CD14-positive monocyte (primary cell): ENCODE measurements at regions not wholly inside any gene's neighbourhood (a gene's known extent, or its start where the extent isn't known, plus 50 kb on each side); places are given as distances from the start of the nearest gene placed in this dataset.

Experiments used
- DNase-seq, 3 donors: peaks; one replicate each; pipeline ENCODE4 v3.0.0-alpha.2; 2011 to 2022
- H2AFZ ChIP-seq: 2 replicates; pipeline ENCODE4 v1.6.0; 2012; ENCODE audit warnings: mild to moderate bottlenecking, low read depth, low read length, inconsistent platforms; ENCODE audit not compliant: insufficient read depth, poor library complexity, severe bottlenecking
- H3K27ac ChIP-seq, 2 donors: 1 replicate in 1 of 2; 2 replicates in 1 of 2; pipeline ENCODE4 v1.5.1; 2012 to 2013; ENCODE audit warnings: low read length in 2 of 2, control low read depth in 1 of 2, inconsistent platforms in 1 of 2, low read depth in 1 of 2, mild to moderate bottlenecking in 1 of 2
- H3K27me3 ChIP-seq, 2 donors: one replicate each; pipeline versions ENCODE4 v1.6.0 to v1.6.1; 2011 to 2013; ENCODE audit warnings: low read length in 2 of 2; ENCODE audit not compliant: control insufficient read depth in 2 of 2, insufficient read depth in 2 of 2
- H3K36me3 ChIP-seq, 2 donors: replicated peaks in 1 of 2; 1 replicate in 1 of 2; 2 replicates in 1 of 2; pipeline versions ENCODE4 v1.5.1 to v1.6.1; 2012 to 2013; ENCODE audit warnings: low read length in 2 of 2, control low read depth in 1 of 2, inconsistent platforms in 1 of 2, mild to moderate bottlenecking in 1 of 2; ENCODE audit not compliant: insufficient read depth in 2 of 2, control insufficient read depth in 1 of 2
- H3K4me1 ChIP-seq, 2 donors: 1 replicate in 1 of 2; 2 replicates in 1 of 2; pipeline versions ENCODE4 v1.5.1 to v1.6.1; 2012 to 2013; ENCODE audit warnings: low read length in 2 of 2, control low read depth in 1 of 2, inconsistent platforms in 1 of 2, mild to moderate bottlenecking in 1 of 2, moderate library complexity in 1 of 2; ENCODE audit not compliant: insufficient read depth in 2 of 2, control insufficient read depth in 1 of 2
- H3K4me2 ChIP-seq: replicated peaks from 2 replicates; pipeline ENCODE3; 2012; ENCODE audit warnings: low read length, moderate library complexity, mild to moderate bottlenecking; ENCODE audit not compliant: poor library complexity, severe bottlenecking; ENCODE audit errors: extremely low read depth
- H3K4me3 ChIP-seq, 3 experiments: fragments of 200-600 bp in 1 of 3; sonication (generic) in 1 of 3; replicated peaks in 1 of 3; 1 replicate in 2 of 3; 2 replicates in 1 of 3; pipeline ENCODE4 v1.5.1; 2011 to 2013; ENCODE audit warnings: low read length in 3 of 3, mild to moderate bottlenecking in 3 of 3, control low read depth in 2 of 3, low read depth in 2 of 3, inconsistent platforms in 1 of 3, moderate library complexity in 1 of 3
- H3K79me2 ChIP-seq: 2 replicates; pipeline ENCODE4 v1.6.0; 2012; ENCODE audit warnings: mild to moderate bottlenecking, control low read depth, inconsistent platforms, low read length, moderate library complexity; ENCODE audit not compliant: insufficient read depth
- H3K9ac ChIP-seq: 2 replicates; pipeline ENCODE4 v1.6.0; 2017; ENCODE audit warnings: low read length, mild to moderate bottlenecking; ENCODE audit not compliant: insufficient read depth, poor library complexity, severe bottlenecking
- H3K9me3 ChIP-seq, 2 donors: replicated peaks in 1 of 2; 1 replicate in 1 of 2; 2 replicates in 1 of 2; pipeline versions ENCODE4 v1.5.1 to v1.6.1; 2012 to 2013; ENCODE audit warnings: low read length in 2 of 2, control low read depth in 1 of 2; ENCODE audit not compliant: control insufficient read depth in 1 of 2, insufficient read depth in 1 of 2
- H4K20me1 ChIP-seq: 2 replicates; pipeline ENCODE4 v1.6.0; 2012; ENCODE audit warnings: mild to moderate bottlenecking, low read length, control low read depth, moderate library complexity; ENCODE audit not compliant: insufficient read depth
- H3K27ac Mint-ChIP-seq, 7 donors: one replicate each; pipeline ENCODE4 v1.8.0; 2020; ENCODE audit warnings: mild to moderate bottlenecking in 7 of 7, mixed read lengths in 7 of 7, moderate library complexity in 6 of 7, inconsistent platforms in 2 of 7
- H3K27me3 Mint-ChIP-seq, 3 donors: one replicate each; pipeline ENCODE4 v1.8.0; 2021 to 2022; ENCODE audit warnings: low read depth in 3 of 3, mild to moderate bottlenecking in 3 of 3, mixed read lengths in 3 of 3, moderate library complexity in 3 of 3, inconsistent platforms in 1 of 3
- H3K36me3 Mint-ChIP-seq, 2 donors: one replicate each; pipeline ENCODE4 v1.8.0; 2020; ENCODE audit warnings: mixed read lengths in 2 of 2, inconsistent platforms in 1 of 2, mild to moderate bottlenecking in 1 of 2
- H3K4me1 Mint-ChIP-seq: one replicate; pipeline ENCODE4 v1.8.0; 2020; ENCODE audit warnings: mild to moderate bottlenecking, mixed read lengths
- H3K4me3 Mint-ChIP-seq, 2 donors: one replicate each; pipeline ENCODE4 v1.8.0; 2020; ENCODE audit warnings: mild to moderate bottlenecking in 2 of 2, mixed read lengths in 2 of 2, moderate library complexity in 1 of 2
- H3K9me3 Mint-ChIP-seq, 7 donors: one replicate each; pipeline ENCODE4 v1.8.0; 2020 to 2022; ENCODE audit warnings: mixed read lengths in 7 of 7, mild to moderate bottlenecking in 6 of 7, moderate library complexity in 6 of 7, inconsistent platforms in 2 of 7
- WGBS: methylation state at CpG from one replicate; pipeline ENCODE4 v1.1.5; 2013; ENCODE audit warnings: missing lambda C conversion rate; ENCODE audit not compliant: insufficient coverage; 5-methylcytosine and 5-hydroxymethylcytosine counted together
- intact Hi-C, 2 donors: fragments of 100-400 bp; cut with micrococcal nuclease; formaldehyde crosslinking; loops; one replicate each; pipeline versions ENCODE4 v1.15.0 to v1.15.1; 2023
- TF ChIP-seq, protein P1 (sequence below): fragments of 200-600 bp; IDR thresholded peaks from one replicate; pipeline ENCODE4 v1.8.0; 2022; ENCODE audit warnings: antibody characterized with exemption, mild to moderate bottlenecking

DNA sequence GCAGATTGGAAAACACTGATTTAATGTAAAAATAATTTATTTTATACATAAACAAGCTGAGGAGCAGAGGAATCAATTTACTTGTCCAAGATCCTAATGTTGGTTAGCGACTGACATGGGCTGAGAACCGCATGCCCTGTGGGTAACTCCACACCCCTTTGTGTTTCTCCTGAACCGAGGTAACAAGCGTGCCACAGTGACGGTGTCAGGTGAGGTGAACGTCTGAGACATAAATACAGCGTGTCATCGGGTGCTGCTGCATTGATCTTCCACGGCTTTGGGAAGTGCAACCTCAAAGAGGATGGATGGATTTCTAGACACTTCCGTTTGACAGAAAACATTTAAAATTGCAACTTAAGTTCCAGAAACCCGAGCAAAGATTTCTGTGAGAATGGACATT, 386.8 kb upstream of the ADARB2 start:
- 92% methylated on average over 5 of the region's 11 CpGs for WGBS
- no peak overlapping the region for H3K27ac Mint-ChIP-seq
- no peaks in the 10 kb centered on the region for H3K79me2 ChIP-seq

DNA sequence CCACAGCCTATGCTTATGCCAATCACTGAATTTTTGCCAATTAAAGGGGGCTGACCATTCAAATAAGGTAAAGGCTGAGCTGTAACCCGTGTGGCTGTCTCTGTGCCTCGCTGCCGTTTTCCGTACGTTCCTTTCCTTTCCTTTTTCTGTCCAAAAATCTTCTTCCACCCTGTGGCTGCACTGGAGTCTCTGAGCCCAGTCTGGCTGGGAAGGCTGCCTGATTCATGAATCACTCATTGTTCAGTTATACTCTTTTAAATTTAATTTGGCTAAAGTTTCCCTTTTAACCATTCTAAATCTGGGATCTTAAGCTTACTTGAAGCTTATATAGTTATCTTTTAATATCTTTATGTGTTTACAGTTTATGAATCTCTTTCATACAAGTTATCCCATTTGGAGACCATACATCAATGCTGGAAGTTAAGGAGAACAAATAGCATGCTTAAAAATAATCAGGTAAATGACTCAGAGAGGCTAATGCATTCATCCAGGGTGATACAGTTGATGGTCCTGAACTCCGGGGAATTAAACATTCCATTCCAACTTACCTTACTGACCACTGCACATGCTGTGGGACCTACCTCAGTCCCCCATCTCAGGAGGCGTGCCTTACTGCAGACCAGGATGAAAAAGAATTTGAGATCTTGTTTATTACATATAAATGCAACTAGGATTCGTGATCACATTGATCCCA, 385.3 kb upstream of the ADARB2 start:
- Mint-ChIP-seq H3K27ac (no peak overlapping the region), H3K4me1 (no peaks in the 10 kb centered on the region), H3K9me3 (peaks cover 1 to 7% (median 3%) of the 10 kb centered on the region in 7 donors), H3K4me3 (no peak overlapping the region), H3K27me3 (peaks cover 0 to 1% (median 0%) of the 10 kb centered on the region in 3 donors), H3K36me3 (no peaks in the 10 kb centered on the region)
- intact Hi-C loops, result no loop called here
- Histone ChIP-seq H3K4me3 (no peak overlapping the region), H3K27ac (no peak overlapping the region), H4K20me1 (no peaks in the 10 kb centered on the region), H2AFZ (no peak overlapping the region), H3K9me3 (peaks cover 0 to 5% of the 10 kb centered on the region in 2 donors), H3K4me2 (no peak overlapping the region), H3K4me1 (no peaks in the 10 kb centered on the region), H3K36me3 (no peaks in the 10 kb centered on the region), H3K79me2 (no peaks in the 10 kb centered on the region), H3K27me3 (no peaks in the 10 kb centered on the region), H3K9ac (no peak overlapping the region)
- TF ChIP-seq, protein P1, sequence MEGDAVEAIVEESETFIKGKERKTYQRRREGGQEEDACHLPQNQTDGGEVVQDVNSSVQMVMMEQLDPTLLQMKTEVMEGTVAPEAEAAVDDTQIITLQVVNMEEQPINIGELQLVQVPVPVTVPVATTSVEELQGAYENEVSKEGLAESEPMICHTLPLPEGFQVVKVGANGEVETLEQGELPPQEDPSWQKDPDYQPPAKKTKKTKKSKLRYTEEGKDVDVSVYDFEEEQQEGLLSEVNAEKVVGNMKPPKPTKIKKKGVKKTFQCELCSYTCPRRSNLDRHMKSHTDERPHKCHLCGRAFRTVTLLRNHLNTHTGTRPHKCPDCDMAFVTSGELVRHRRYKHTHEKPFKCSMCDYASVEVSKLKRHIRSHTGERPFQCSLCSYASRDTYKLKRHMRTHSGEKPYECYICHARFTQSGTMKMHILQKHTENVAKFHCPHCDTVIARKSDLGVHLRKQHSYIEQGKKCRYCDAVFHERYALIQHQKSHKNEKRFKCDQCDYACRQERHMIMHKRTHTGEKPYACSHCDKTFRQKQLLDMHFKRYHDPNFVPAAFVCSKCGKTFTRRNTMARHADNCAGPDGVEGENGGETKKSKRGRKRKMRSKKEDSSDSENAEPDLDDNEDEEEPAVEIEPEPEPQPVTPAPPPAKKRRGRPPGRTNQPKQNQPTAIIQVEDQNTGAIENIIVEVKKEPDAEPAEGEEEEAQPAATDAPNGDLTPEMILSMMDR, result no peak
- no peak for DNase-seq
- 94% methylated on average over 2 of the region's 8 CpGs for WGBS

More for the DNA sequence above, 386.8 kb upstream of the ADARB2 start:
- Histone ChIP-seq H3K9ac (no peak overlapping the region), H3K9me3 (peaks cover 0 to 5% of the 10 kb centered on the region in 2 donors), H2AFZ (no peak overlapping the region), H3K4me3 (no peak overlapping the region), H3K27me3 (no peaks in the 10 kb centered on the region), H3K4me1 (no peaks in the 10 kb centered on the region), H3K27ac (no peak overlapping the region), H3K36me3 (no peaks in the 10 kb centered on the region), H3K4me2 (no peak overlapping the region), H4K20me1 (no peaks in the 10 kb centered on the region)
- Mint-ChIP-seq H3K4me1 (no peaks in the 10 kb centered on the region), H3K27me3 (peaks cover 0 to 1% (median 0%) of the 10 kb centered on the region in 3 donors), H3K4me3 (no peak overlapping the region), H3K9me3 (peaks cover 0 to 4% (median 2%) of the 10 kb centered on the region in 7 donors), H3K36me3 (no peaks in the 10 kb centered on the region)
- no peak for DNase-seq
- intact Hi-C loops, result no loop called here
- TF ChIP-seq, protein P1, result no peak
